Endothelial cell of umbilical vein (primary cell): ENCODE measurements at regions not wholly inside any gene's neighbourhood (a gene's known extent, or its start where the extent isn't known, plus 50 kb on each side); places are given as distances from the start of the nearest gene placed in this dataset.

ENCODE experiments used
- EZH2 ChIP-seq: IDR thresholded peaks from 2 replicates; pipeline ENCODE4 v1.6.1; 2012; ENCODE audit warnings: borderline replicate concordance, low read depth, mild to moderate bottlenecking, moderate library complexity, low read length, inconsistent platforms; ENCODE audit not compliant: severe bottlenecking
- FOS ChIP-seq: IDR thresholded peaks from 2 replicates; pipeline ENCODE4 v1.6.1; 2011; ENCODE audit warnings: mild to moderate bottlenecking, low read length, moderate library complexity, borderline replicate concordance; ENCODE audit not compliant: insufficient read depth
- JUN ChIP-seq: IDR thresholded peaks from 2 replicates; pipeline ENCODE4 v1.6.1; 2011; ENCODE audit warnings: borderline replicate concordance, low read depth; ENCODE audit not compliant: insufficient read length, insufficient read depth
- POLR2A ChIP-seq: IDR thresholded peaks from 2 replicates; pipeline ENCODE4 v1.6.1; 2012; ENCODE audit warnings: low read depth, mild to moderate bottlenecking, control low read depth, low read length
- POLR2AphosphoS5 ChIP-seq: IDR thresholded peaks from 2 replicates; pipeline ENCODE4 v1.6.1; 2012; ENCODE audit warnings: low read depth, mild to moderate bottlenecking, control low read depth, low read length, moderate library complexity; ENCODE audit not compliant: insufficient read depth
- TF ChIP-seq, protein P1 (sequence below): IDR thresholded peaks from 2 replicates; pipeline ENCODE4 v1.6.1; 2011; ENCODE audit not compliant: insufficient read depth, insufficient read length
- TF ChIP-seq, protein P2 (sequence below), 2 donors: IDR thresholded peaks; 1 replicate in 1 of 2; 2 replicates in 1 of 2; pipeline ENCODE4 v1.5.1; 2011; ENCODE audit warnings: low read length in 2 of 2, mild to moderate bottlenecking in 2 of 2, moderate library complexity in 2 of 2, control low read depth in 1 of 2, inconsistent platforms in 1 of 2, low read depth in 1 of 2; ENCODE audit not compliant: insufficient read depth in 1 of 2; ENCODE audit errors: extremely low read depth in 1 of 2

DNA sequence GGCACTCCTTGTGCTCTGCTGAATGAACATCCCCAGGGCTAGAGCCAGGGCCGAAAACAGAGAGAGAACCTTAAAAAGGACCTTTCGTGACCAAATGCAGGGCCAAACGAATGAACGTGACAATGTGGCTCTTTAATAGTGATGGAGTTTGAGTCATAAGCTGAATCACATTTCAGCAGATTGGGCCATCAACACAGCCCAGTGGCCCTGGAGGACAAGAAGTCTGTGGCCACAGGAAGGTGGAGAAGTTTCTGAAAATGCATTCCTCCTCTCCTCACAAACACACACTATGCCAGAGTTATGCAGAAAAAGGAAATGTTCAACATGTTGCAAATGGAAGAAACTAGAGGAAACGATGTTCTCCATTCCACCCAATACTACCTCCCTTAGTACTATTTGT lies 415.8 kb downstream of the HRH4 start:
- TF ChIP-seq EZH2 (no peak), POLR2A (no peak), FOS (no peak), POLR2AphosphoS5 (no peak), JUN (no peak)
- TF ChIP-seq, protein P1, sequence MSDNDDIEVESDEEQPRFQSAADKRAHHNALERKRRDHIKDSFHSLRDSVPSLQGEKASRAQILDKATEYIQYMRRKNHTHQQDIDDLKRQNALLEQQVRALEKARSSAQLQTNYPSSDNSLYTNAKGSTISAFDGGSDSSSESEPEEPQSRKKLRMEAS = no peak
- TF ChIP-seq, protein P2, sequence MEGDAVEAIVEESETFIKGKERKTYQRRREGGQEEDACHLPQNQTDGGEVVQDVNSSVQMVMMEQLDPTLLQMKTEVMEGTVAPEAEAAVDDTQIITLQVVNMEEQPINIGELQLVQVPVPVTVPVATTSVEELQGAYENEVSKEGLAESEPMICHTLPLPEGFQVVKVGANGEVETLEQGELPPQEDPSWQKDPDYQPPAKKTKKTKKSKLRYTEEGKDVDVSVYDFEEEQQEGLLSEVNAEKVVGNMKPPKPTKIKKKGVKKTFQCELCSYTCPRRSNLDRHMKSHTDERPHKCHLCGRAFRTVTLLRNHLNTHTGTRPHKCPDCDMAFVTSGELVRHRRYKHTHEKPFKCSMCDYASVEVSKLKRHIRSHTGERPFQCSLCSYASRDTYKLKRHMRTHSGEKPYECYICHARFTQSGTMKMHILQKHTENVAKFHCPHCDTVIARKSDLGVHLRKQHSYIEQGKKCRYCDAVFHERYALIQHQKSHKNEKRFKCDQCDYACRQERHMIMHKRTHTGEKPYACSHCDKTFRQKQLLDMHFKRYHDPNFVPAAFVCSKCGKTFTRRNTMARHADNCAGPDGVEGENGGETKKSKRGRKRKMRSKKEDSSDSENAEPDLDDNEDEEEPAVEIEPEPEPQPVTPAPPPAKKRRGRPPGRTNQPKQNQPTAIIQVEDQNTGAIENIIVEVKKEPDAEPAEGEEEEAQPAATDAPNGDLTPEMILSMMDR (IDR thresholded peaks at IDR 0.05; ENCODE audit: extremely low read depth in 1 of 2, insufficient read depth in 1 of 2, low read depth in 1 of 2, low read length in 2 of 2) = no peak
